Ishikawa (cell line): ENCODE measurements at regions not wholly inside any gene's neighbourhood (a gene's known extent, or its start where the extent isn't known, plus 50 kb on each side); places are given as distances from the start of the nearest gene placed in this dataset.

ENCODE experiments used
- CEBPB ChIP-seq: IDR thresholded peaks from 2 replicates; pipeline ENCODE4 v1.6.1; 2012
- CREB1 ChIP-seq: IDR thresholded peaks from 2 replicates; pipeline ENCODE4 v1.6.1; 2012; ENCODE audit warnings: low read depth
- EGR1 ChIP-seq: IDR thresholded peaks from 2 replicates; pipeline ENCODE4 v1.6.1; 2012
- EP300 ChIP-seq: IDR thresholded peaks from 2 replicates; pipeline ENCODE4 v1.6.1; 2012; ENCODE audit warnings: borderline replicate concordance
- FOXM1 ChIP-seq: IDR thresholded peaks from 2 replicates; pipeline ENCODE4 v1.6.1; 2012; ENCODE audit warnings: low read depth, borderline replicate concordance
- NFIC ChIP-seq: IDR thresholded peaks from 2 replicates; pipeline ENCODE4 v1.6.1; 2012
- RAD21 ChIP-seq: IDR thresholded peaks from 2 replicates; pipeline ENCODE4 v1.6.1; 2012; ENCODE audit warnings: low read depth
- TAF1 ChIP-seq: IDR thresholded peaks from 2 replicates; pipeline ENCODE4 v1.6.1; 2012; ENCODE audit warnings: low read depth, mild to moderate bottlenecking
- TCF12 ChIP-seq: IDR thresholded peaks from 2 replicates; pipeline ENCODE4 v1.6.1; 2012; ENCODE audit warnings: low read depth
- TEAD4 ChIP-seq: IDR thresholded peaks from 2 replicates; pipeline ENCODE4 v1.6.1; 2012
- YY1 ChIP-seq: IDR thresholded peaks from 2 replicates; pipeline ENCODE4 v1.6.1; 2012; ENCODE audit warnings: low read depth
- ZBTB7A ChIP-seq: IDR thresholded peaks from 2 replicates; pipeline ENCODE4 v1.6.1; 2012; ENCODE audit warnings: low read depth
- TF ChIP-seq, protein P1 (sequence below): IDR thresholded peaks from 2 replicates; pipeline ENCODE4 v1.6.1; 2012
- TF ChIP-seq, protein P2 (sequence below): IDR thresholded peaks from 2 replicates; pipeline ENCODE4 v1.6.1; 2012; ENCODE audit warnings: low read depth, mild to moderate bottlenecking
- TF ChIP-seq, protein P3 (sequence below): IDR thresholded peaks from 2 replicates; pipeline ENCODE4 v1.6.1; 2012

DNA sequence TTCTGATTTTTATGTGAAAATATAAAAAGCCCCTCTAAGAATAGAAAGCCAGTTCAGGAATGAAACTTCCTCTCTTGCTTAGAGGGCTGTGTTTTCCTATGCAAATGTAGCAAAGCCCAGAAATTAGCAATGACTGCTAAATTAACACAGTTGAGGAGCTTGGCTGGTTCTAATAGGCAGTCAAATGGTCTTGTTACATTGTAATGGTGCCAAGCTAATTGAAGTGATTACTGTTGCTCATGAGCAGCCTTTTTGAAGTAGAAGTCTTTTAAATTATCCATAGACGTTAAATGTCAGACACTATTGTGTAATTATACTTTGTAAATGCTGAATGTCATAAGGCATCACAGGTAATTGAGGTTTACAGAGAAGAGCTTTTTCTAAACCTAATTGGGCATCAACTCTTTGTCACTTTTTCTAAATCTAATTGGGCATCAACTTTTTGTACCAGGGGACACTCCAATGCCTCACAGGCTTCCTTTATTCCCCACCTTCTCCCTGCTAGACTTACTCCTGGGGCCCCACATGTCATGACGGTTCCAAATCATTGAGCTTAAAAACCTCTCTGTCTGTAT lies 229.1 kb downstream of the PSAT1 start:
- TF ChIP-seq YY1 (no peak), EGR1 (no peak), FOXM1 (no peak), CEBPB (no peak), RAD21 (no peak)
- TF ChIP-seq, protein P1, sequence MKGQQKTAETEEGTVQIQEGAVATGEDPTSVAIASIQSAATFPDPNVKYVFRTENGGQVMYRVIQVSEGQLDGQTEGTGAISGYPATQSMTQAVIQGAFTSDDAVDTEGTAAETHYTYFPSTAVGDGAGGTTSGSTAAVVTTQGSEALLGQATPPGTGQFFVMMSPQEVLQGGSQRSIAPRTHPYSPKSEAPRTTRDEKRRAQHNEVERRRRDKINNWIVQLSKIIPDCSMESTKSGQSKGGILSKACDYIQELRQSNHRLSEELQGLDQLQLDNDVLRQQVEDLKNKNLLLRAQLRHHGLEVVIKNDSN: no peak
- TF ChIP-seq, protein P2, sequence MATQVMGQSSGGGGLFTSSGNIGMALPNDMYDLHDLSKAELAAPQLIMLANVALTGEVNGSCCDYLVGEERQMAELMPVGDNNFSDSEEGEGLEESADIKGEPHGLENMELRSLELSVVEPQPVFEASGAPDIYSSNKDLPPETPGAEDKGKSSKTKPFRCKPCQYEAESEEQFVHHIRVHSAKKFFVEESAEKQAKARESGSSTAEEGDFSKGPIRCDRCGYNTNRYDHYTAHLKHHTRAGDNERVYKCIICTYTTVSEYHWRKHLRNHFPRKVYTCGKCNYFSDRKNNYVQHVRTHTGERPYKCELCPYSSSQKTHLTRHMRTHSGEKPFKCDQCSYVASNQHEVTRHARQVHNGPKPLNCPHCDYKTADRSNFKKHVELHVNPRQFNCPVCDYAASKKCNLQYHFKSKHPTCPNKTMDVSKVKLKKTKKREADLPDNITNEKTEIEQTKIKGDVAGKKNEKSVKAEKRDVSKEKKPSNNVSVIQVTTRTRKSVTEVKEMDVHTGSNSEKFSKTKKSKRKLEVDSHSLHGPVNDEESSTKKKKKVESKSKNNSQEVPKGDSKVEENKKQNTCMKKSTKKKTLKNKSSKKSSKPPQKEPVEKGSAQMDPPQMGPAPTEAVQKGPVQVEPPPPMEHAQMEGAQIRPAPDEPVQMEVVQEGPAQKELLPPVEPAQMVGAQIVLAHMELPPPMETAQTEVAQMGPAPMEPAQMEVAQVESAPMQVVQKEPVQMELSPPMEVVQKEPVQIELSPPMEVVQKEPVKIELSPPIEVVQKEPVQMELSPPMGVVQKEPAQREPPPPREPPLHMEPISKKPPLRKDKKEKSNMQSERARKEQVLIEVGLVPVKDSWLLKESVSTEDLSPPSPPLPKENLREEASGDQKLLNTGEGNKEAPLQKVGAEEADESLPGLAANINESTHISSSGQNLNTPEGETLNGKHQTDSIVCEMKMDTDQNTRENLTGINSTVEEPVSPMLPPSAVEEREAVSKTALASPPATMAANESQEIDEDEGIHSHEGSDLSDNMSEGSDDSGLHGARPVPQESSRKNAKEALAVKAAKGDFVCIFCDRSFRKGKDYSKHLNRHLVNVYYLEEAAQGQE: no peak

DNA sequence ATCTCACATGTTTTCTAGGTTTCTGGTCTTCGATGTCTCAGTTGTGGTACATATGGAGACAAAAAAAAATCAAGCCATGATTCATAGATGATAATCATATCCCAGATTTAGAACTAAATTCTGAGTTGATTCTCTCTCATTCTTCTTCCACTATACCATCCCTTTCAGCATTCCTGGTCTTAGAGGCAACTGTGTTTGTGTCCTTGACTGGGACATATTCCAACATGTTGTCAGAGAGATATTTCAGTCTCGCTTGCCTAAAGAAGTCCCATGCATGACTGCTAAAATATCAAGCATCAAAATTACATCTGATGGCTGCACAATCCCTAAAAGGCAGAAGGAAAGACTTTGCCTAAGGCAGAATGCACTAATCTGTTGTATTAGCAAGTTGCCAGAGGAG lies 236.6 kb downstream of the PSAT1 start:
- no peak for TF ChIP-seq CREB1
- TF ChIP-seq TCF12: no peak
- TF ChIP-seq CEBPB: no peak
- no peak for TF ChIP-seq EP300
- no peak for TF ChIP-seq TAF1
- TF ChIP-seq FOXM1: no peak
- no peak for TF ChIP-seq YY1
- TF ChIP-seq, protein P2: no peak
- no peak for TF ChIP-seq NFIC

DNA sequence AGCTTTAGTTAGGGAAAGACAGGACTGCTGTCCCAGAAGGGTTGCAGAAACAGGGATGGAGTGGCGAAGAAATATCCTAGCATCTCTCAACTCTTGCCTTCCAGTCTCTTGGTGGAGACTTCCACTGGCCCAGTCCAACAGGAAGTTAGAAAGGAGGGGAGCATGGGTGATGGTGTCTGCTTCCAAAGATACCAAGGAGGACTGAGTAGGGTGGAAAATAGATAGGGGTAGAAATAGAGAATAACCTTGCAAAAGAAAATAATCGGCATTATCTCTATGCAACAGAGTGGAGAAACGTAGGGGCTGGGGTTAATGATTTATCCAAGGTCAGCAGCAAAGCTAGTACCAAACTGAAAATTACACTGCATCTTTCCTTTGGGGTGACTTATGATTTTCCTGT lies 242.3 kb downstream of the PSAT1 start:
- TF ChIP-seq CREB1: no peak
- no peak for TF ChIP-seq FOXM1
- TF ChIP-seq RAD21: no peak
- TF ChIP-seq TEAD4: no peak
- TF ChIP-seq TCF12: no peak
- TF ChIP-seq, protein P1: no peak
- TF ChIP-seq NFIC: no peak
- TF ChIP-seq TAF1: no peak
- no peak for TF ChIP-seq CEBPB
- TF ChIP-seq, protein P2: no peak
- no peak for TF ChIP-seq EP300
- TF ChIP-seq, protein P3, sequence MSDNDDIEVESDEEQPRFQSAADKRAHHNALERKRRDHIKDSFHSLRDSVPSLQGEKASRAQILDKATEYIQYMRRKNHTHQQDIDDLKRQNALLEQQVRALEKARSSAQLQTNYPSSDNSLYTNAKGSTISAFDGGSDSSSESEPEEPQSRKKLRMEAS: no peak
- no peak for TF ChIP-seq EGR1
- TF ChIP-seq ZBTB7A: no peak
- TF ChIP-seq YY1: no peak

DNA sequence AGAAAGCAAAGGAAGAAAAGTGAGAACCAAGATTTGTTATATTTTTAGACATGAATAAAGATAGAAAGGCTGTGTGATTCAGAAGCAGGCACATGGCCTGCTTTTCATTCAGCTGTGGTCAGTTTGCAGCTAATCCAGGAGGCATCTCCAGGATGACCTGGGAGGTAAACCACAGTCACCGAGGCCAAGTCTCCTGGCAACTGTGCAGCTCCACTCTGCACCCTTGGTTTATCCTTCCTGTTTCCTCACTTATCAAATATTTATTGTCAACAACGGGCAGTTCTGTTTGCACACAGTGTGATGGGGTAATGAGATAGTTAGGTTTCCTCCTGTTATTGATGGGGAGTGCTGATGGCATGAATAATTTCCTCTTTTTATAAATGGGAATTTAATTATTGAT lies 243.0 kb downstream of the PSAT1 start:
- TF ChIP-seq CEBPB (no peak), EGR1 (no peak), TEAD4 (no peak), FOXM1 (no peak), CREB1 (no peak), TAF1 (no peak), TCF12 (no peak), EP300 (no peak), YY1 (no peak), NFIC (no peak)
- TF ChIP-seq, protein P3: no peak
- TF ChIP-seq, protein P2: no peak
